A549 (cell line): ENCODE measurements at regions not wholly inside any gene's neighbourhood (a gene's known extent, or its start where the extent isn't known, plus 50 kb on each side); places are given as distances from the start of the nearest gene placed in this dataset.

ENCODE experiments used
- ATAC-seq, 2 experiments: fragments of 200-7000 bp in 1 of 2; fragments of >200 bp in 1 of 2; cut with Nextera tagmentation in 1 of 2; cut with Tn5 transposase in 1 of 2; 3 replicates each; pipeline versions ENCODE4 v1.8.0 to v1.9.1; 2018 to 2020; ENCODE audit warnings: mild to moderate bottlenecking in 1 of 2, moderate library complexity in 1 of 2
- CTCF ChIA-PET: fragments of 300-600 bp; sonication (Branson Sonifier 250); formaldehyde crosslinking; extraction: SDS; loops from one replicate; lab custom pipeline; 2021; ENCODE audit warnings: antibody characterized with exemption, inconsistent platforms; lab: Yijun Ruan, JAX
- POLR2A ChIA-PET: fragments of 350-600 bp; formaldehyde crosslinking; extraction: SDS; loops from one replicate; lab custom pipeline; 2021; ENCODE audit warnings: antibody characterized with exemption, inconsistent platforms; lab: Yijun Ruan, JAX
- DNase-seq, 2 experiments: peaks; one replicate each; pipeline versions ENCODE4 v3.0.0 to v3.0.0-alpha.2; 2011 to 2016; ENCODE audit warnings: low read depth in 1 of 2, low spot score in 1 of 2
- FAIRE-seq: peaks from 2 replicates; lab custom pipeline; 2011; peaks lifted over from hg19 to GRCh38; lab: Jason Lieb, UNC
- H3K27ac ChIP-seq, 2 experiments: fragments of >200 bp; sonication (Bioruptor Twin); formaldehyde crosslinking; 3 replicates each; pipeline ENCODE4 v1.5.1; 2016 to 2017
- H3K4me1 ChIP-seq: fragments of >200 bp; sonication (Bioruptor Twin); formaldehyde crosslinking; 3 replicates; pipeline ENCODE4 v1.6.1; 2016
- H3K4me2 ChIP-seq: fragments of >200 bp; sonication (Bioruptor Twin); formaldehyde crosslinking; 3 replicates; pipeline ENCODE4 v1.6.1; 2016
- H3K4me3 ChIP-seq: fragments of >200 bp; sonication (Bioruptor Twin); formaldehyde crosslinking; 3 replicates; pipeline ENCODE4 v1.5.1; 2016
- H3K9me3 ChIP-seq: fragments of >200 bp; sonication (Bioruptor Twin); formaldehyde crosslinking; 3 replicates; pipeline ENCODE4 v1.6.1; 2016
- BHLHE40 ChIP-seq: IDR thresholded peaks from 2 replicates; pipeline ENCODE4 v1.6.1; 2012; ENCODE audit warnings: low read depth, low read length, inconsistent platforms
- CHD2 ChIP-seq: fragments of 150-350 bp; IDR thresholded peaks from 2 replicates; pipeline ENCODE4 v1.6.1; 2014; ENCODE audit warnings: low read length; ENCODE audit not compliant: partially characterized antibody
- EHF ChIP-seq: fragments of 250-450 bp; sonication (Bioruptor Pico); IDR thresholded peaks from 2 replicates; pipeline ENCODE4 v1.5.0; 2020; ENCODE audit warnings: mild to moderate bottlenecking
- ESRRA ChIP-seq: fragments of 150-350 bp; IDR thresholded peaks from 2 replicates; pipeline ENCODE4 v1.6.1; 2014; ENCODE audit warnings: mild to moderate bottlenecking, low read length, borderline replicate concordance
- FOSB ChIP-seq: fragments of 250-450 bp; sonication (Bioruptor Pico); IDR thresholded peaks from 2 replicates; pipeline ENCODE4 v1.5.0; 2020; ENCODE audit warnings: mild to moderate bottlenecking, moderate library complexity
- FOSL2 ChIP-seq, 2 experiments: fragments of 450-650 bp in 1 of 2; fragments of >200 bp in 1 of 2; sonication (Bioruptor Twin) in 1 of 2; formaldehyde crosslinking; IDR thresholded peaks; 2 replicates each; pipeline versions ENCODE4 v1.5.0 to v1.6.1; 2016 to 2020; ENCODE audit warnings: mild to moderate bottlenecking in 1 of 2, moderate library complexity in 1 of 2
- FOXS1 ChIP-seq: fragments of 250-450 bp; sonication (Bioruptor Pico); IDR thresholded peaks from 2 replicates; pipeline ENCODE4 v1.5.0; 2020; ENCODE audit warnings: mild to moderate bottlenecking, moderate library complexity
- JUNB ChIP-seq: fragments of >200 bp; sonication (Bioruptor Twin); formaldehyde crosslinking; IDR thresholded peaks from 2 replicates; pipeline ENCODE4 v1.6.1; 2016
- KDM5A ChIP-seq: fragments of 200-600 bp; sonication (generic); IDR thresholded peaks from 2 replicates; pipeline ENCODE4 v1.6.1; 2016; ENCODE audit warnings: antibody characterized with exemption, mild to moderate bottlenecking
- MAZ ChIP-seq: fragments of 150-350 bp; IDR thresholded peaks from 2 replicates; pipeline ENCODE4 v1.6.1; 2014; ENCODE audit warnings: antibody characterized with exemption, low read depth, low read length, borderline replicate concordance
- MYC ChIP-seq: IDR thresholded peaks from 2 replicates; pipeline ENCODE4 v1.6.1; 2012; ENCODE audit warnings: mild to moderate bottlenecking, inconsistent platforms, low read length, improper control_type of control experiment, borderline replicate concordance
- NFE2L2 ChIP-seq: fragments of 150-350 bp; conservative IDR thresholded peaks from 2 replicates; pipeline ENCODE4 v1.6.1; 2014; ENCODE audit warnings: low read length
- NR3C1 ChIP-seq: fragments of >200 bp; sonication (Bioruptor Twin); formaldehyde crosslinking; IDR thresholded peaks from 3 replicates; pipeline ENCODE4 v1.6.1; 2017
- PHF8 ChIP-seq: fragments of 200-600 bp; sonication (generic); IDR thresholded peaks from 2 replicates; pipeline ENCODE4 v1.6.1; 2016; ENCODE audit warnings: low read depth, mild to moderate bottlenecking, antibody characterized with exemption, moderate library complexity, borderline replicate concordance
- POLR2AphosphoS2 ChIP-seq: conservative IDR thresholded peaks from 2 replicates; pipeline ENCODE4 v1.6.1; 2012; ENCODE audit warnings: low read length, improper control_type of control experiment, inconsistent platforms
- RAD21 ChIP-seq, 2 experiments: fragments of >200 bp in 1 of 2; sonication (Bioruptor Twin) in 1 of 2; formaldehyde crosslinking in 1 of 2; IDR thresholded peaks in 1 of 2; conservative IDR thresholded peaks in 1 of 2; 2 replicates in 1 of 2; 3 replicates in 1 of 2; pipeline ENCODE4 v1.6.1; 2012 to 2018; ENCODE audit warnings: inconsistent platforms in 1 of 2
- RCOR1 ChIP-seq: fragments of 150-350 bp; IDR thresholded peaks from 2 replicates; pipeline ENCODE4 v1.6.1; 2014; ENCODE audit warnings: antibody characterized with exemption, low read length, low read depth
- RFX5 ChIP-seq: fragments of 450-650 bp; IDR thresholded peaks from 2 replicates; pipeline ENCODE4 v1.7.1; 2014; ENCODE audit warnings: antibody characterized with exemption, mild to moderate bottlenecking, moderate library complexity
- SMC3 ChIP-seq: fragments of >200 bp; sonication (Bioruptor Twin); formaldehyde crosslinking; IDR thresholded peaks from 3 replicates; pipeline ENCODE4 v1.6.1; 2018; ENCODE audit warnings: inconsistent platforms
- TP53 ChIP-seq: fragments of 250-450 bp; sonication (Bioruptor Pico); IDR thresholded peaks from 2 replicates; pipeline ENCODE4 v1.5.0; 2021; ENCODE audit warnings: mild to moderate bottlenecking, moderate library complexity
- ZC3H11A ChIP-seq: fragments of 450-650 bp; IDR thresholded peaks from 2 replicates; pipeline ENCODE4 v1.6.1; 2014; ENCODE audit warnings: antibody characterized with exemption, mild to moderate bottlenecking
- ZNF302 ChIP-seq: fragments of 250-450 bp; sonication (Bioruptor Pico); IDR thresholded peaks from 2 replicates; pipeline ENCODE4 v1.9.0; 2021; ENCODE audit warnings: inconsistent platforms, mild to moderate bottlenecking, moderate library complexity
- WGBS: methylation state at CpG from one replicate; pipeline ENCODE4 v1.1.6; 2017; ENCODE audit errors: missing lambda C conversion rate; 5-methylcytosine and 5-hydroxymethylcytosine counted together
- TF ChIP-seq, protein P1 (sequence below): fragments of 150-350 bp; IDR thresholded peaks from 2 replicates; pipeline ENCODE4 v1.6.1; 2014; ENCODE audit warnings: low read depth, mild to moderate bottlenecking, low read length
- TF ChIP-seq, protein P2 (sequence below): IDR thresholded peaks from 2 replicates; pipeline ENCODE4 v1.6.1; 2012
- TF ChIP-seq, protein P3 (sequence below): fragments of 200-600 bp; sonication (generic); IDR thresholded peaks from 2 replicates; pipeline ENCODE4 v1.6.1; 2016; ENCODE audit warnings: antibody characterized with exemption, mild to moderate bottlenecking, moderate library complexity
- TF ChIP-seq, protein P4 (sequence below): fragments of 250-450 bp; sonication (Bioruptor Pico); IDR thresholded peaks from 2 replicates; pipeline ENCODE4 v1.5.0; 2020; ENCODE audit warnings: low read depth, mild to moderate bottlenecking, moderate library complexity
- TF ChIP-seq, protein P5 (sequence below): fragments of >200 bp; sonication (Bioruptor Twin); formaldehyde crosslinking; IDR thresholded peaks from 3 replicates; pipeline ENCODE4 v1.6.1; 2016
- TF ChIP-seq, protein P6 (sequence below): fragments of 250-450 bp; sonication (Bioruptor Pico); IDR thresholded peaks from 2 replicates; pipeline ENCODE4 v1.5.0; 2021; ENCODE audit warnings: mild to moderate bottlenecking, moderate library complexity, borderline replicate concordance

DNA sequence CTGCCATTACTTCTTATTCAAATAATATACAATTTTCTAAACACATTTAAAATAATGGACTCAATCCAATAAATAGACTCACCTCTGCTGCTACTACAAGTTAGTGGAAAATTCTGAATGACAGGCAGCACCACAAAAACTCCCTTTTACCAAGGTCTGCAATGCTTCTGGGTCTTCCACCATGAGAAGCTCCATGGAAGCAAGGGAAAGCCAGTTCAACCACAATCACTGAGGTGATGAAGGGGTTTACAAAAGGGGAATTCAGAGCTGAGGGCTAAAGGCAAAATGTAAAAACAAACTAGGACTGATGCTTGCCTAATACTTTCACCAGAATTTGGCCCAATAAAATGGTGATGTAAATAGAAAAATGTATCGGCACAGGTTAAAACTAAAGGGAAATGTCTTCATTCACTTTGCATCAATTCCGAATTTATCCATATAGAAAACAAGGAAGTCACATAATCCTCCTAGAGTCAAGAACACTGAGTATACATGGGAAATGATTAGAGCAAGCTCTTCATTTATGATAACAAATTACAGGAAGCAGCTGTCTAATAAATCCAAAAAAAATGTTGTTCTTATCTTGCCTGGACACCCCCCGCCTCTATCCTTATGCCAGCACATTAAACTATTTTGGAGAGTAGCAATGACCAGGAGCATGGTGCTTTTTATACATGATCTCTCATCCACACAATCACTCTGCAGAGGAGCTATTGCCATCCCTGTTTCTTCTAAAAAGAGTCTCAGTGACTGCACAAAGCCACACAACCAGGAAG is 66.3 kb upstream of the NFIB start:
- no peak for DNase-seq
- H3K27ac ChIP-seq = no peak overlapping the region
- H3K4me3 ChIP-seq = no peak overlapping the region
- FAIRE-seq = no peak
- 93% methylated on average over 3 of the region's 3 CpGs for WGBS
- TF ChIP-seq FOSL2 (IDR thresholded peaks at IDR 0.05) (no peak), FOSL2 (CRISPR knock-in tag; IDR thresholded peaks at IDR 0.05) (no peak), PHF8 (no peak), POLR2AphosphoS2 (no peak), CHD2 (no peak), SMC3 (no peak), RAD21 (conservative IDR thresholded peaks at IDR 0.05 in 1 of 2, IDR thresholded peaks at IDR 0.05 in 1 of 2) (no peak), KDM5A (no peak), MAZ (no peak), RCOR1 (no peak), MYC (no peak), FOXS1 (CRISPR knock-in tag) (no peak), BHLHE40 (no peak), ZC3H11A (no peak), FOSB (no peak), NR3C1 (no peak)
- TF ChIP-seq, protein P1, sequence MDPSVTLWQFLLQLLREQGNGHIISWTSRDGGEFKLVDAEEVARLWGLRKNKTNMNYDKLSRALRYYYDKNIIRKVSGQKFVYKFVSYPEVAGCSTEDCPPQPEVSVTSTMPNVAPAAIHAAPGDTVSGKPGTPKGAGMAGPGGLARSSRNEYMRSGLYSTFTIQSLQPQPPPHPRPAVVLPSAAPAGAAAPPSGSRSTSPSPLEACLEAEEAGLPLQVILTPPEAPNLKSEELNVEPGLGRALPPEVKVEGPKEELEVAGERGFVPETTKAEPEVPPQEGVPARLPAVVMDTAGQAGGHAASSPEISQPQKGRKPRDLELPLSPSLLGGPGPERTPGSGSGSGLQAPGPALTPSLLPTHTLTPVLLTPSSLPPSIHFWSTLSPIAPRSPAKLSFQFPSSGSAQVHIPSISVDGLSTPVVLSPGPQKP = no peak
- TF ChIP-seq, protein P2, sequence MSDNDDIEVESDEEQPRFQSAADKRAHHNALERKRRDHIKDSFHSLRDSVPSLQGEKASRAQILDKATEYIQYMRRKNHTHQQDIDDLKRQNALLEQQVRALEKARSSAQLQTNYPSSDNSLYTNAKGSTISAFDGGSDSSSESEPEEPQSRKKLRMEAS = no peak
- TF ChIP-seq, protein P3, sequence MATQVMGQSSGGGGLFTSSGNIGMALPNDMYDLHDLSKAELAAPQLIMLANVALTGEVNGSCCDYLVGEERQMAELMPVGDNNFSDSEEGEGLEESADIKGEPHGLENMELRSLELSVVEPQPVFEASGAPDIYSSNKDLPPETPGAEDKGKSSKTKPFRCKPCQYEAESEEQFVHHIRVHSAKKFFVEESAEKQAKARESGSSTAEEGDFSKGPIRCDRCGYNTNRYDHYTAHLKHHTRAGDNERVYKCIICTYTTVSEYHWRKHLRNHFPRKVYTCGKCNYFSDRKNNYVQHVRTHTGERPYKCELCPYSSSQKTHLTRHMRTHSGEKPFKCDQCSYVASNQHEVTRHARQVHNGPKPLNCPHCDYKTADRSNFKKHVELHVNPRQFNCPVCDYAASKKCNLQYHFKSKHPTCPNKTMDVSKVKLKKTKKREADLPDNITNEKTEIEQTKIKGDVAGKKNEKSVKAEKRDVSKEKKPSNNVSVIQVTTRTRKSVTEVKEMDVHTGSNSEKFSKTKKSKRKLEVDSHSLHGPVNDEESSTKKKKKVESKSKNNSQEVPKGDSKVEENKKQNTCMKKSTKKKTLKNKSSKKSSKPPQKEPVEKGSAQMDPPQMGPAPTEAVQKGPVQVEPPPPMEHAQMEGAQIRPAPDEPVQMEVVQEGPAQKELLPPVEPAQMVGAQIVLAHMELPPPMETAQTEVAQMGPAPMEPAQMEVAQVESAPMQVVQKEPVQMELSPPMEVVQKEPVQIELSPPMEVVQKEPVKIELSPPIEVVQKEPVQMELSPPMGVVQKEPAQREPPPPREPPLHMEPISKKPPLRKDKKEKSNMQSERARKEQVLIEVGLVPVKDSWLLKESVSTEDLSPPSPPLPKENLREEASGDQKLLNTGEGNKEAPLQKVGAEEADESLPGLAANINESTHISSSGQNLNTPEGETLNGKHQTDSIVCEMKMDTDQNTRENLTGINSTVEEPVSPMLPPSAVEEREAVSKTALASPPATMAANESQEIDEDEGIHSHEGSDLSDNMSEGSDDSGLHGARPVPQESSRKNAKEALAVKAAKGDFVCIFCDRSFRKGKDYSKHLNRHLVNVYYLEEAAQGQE = no peak
- TF ChIP-seq, protein P4, sequence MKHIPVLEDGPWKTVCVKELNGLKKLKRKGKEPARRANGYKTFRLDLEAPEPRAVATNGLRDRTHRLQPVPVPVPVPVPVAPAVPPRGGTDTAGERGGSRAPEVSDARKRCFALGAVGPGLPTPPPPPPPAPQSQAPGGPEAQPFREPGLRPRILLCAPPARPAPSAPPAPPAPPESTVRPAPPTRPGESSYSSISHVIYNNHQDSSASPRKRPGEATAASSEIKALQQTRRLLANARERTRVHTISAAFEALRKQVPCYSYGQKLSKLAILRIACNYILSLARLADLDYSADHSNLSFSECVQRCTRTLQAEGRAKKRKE = no peak
- ATAC-seq = no peak
- peaks cover 5% of the 10 kb centered on the region; the same call in 1 of the 3 replicates for H3K9me3 ChIP-seq
- CTCF ChIA-PET = interaction anchor here (1.1 to 6.2 kb wide), 3 partner anchors 14 to 27 kb away, joined by 3 to 34 read pairs (median 4); no protein-coding TSS in a partner anchor
- no peak overlapping the region for H3K4me2 ChIP-seq
- POLR2A ChIA-PET = no interaction called here
- no peaks in the 10 kb centered on the region for H3K4me1 ChIP-seq

DNA sequence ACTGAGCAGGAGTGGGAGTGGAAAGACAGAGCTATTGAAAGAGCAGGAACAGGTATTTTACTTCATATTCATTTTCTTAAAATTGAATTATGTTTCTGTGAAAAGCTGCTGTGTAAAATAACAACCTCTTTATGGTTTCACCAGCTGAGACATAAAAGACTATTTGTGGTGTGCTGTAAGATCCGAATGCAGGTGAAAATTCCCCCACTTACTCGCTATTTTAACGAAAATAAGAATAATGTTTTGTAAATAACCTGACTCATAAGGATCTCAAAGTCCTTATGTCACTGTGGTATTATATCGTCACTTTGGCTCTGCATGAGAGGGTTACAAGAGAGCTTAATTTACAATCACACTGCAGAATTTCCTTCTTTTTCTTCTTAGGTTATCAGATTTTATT is 65.3 kb upstream of the NFIB start:
- WGBS = 42% methylated on average over 4 of the region's 4 CpGs
- H3K27ac ChIP-seq = no peak overlapping the region
- FAIRE-seq (no peak), DNase-seq (no peak), ATAC-seq (no peak)
- no peak overlapping the region for H3K4me2 ChIP-seq
- no peaks in the 10 kb centered on the region; the same call in 2 of the 3 replicates for H3K4me1 ChIP-seq
- ChIA-PET POLR2A (no interaction called here), CTCF (interaction anchor here (6.2 kb wide), 1 partner anchor 26 kb away, joined by 34 read pairs; no protein-coding TSS in a partner anchor)
- peaks cover 8% of the 10 kb centered on the region; the same call in 1 of the 3 replicates for H3K9me3 ChIP-seq
- no peak overlapping the region for H3K4me3 ChIP-seq
- TF ChIP-seq JUNB (no peak), ZNF302 (CRISPR knock-in tag) (no peak), RFX5 (no peak), ESRRA (no peak), NFE2L2 (no peak), EHF (CRISPR knock-in tag) (no peak), NR3C1 (no peak), TP53 (CRISPR knock-in tag) (no peak), RAD21 (conservative IDR thresholded peaks at IDR 0.05 in 1 of 2, IDR thresholded peaks at IDR 0.05 in 1 of 2) (no peak), PHF8 (no peak)
- TF ChIP-seq, protein P5, sequence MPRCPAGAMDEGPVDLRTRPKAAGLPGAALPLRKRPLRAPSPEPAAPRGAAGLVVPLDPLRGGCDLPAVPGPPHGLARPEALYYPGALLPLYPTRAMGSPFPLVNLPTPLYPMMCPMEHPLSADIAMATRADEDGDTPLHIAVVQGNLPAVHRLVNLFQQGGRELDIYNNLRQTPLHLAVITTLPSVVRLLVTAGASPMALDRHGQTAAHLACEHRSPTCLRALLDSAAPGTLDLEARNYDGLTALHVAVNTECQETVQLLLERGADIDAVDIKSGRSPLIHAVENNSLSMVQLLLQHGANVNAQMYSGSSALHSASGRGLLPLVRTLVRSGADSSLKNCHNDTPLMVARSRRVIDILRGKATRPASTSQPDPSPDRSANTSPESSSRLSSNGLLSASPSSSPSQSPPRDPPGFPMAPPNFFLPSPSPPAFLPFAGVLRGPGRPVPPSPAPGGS = no peak
- TF ChIP-seq, protein P6, sequence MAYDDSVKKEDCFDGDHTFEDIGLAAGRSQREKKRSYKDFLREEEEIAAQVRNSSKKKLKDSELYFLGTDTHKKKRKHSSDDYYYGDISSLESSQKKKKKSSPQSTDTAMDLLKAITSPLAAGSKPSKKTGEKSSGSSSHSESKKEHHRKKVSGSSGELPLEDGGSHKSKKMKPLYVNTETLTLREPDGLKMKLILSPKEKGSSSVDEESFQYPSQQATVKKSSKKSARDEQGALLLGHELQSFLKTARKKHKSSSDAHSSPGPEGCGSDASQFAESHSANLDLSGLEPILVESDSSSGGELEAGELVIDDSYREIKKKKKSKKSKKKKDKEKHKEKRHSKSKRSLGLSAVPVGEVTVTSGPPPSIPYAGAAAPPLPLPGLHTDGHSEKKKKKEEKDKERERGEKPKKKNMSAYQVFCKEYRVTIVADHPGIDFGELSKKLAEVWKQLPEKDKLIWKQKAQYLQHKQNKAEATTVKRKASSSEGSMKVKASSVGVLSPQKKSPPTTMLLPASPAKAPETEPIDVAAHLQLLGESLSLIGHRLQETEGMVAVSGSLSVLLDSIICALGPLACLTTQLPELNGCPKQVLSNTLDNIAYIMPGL = no peak
